ENCODE measurements at regions not wholly inside any gene's neighbourhood (a gene's known extent, or its start where the extent isn't known, plus 50 kb on each side); places are given as distances from the start of the nearest gene placed in this dataset.
A peak's percentile ranks its signal among the peaks of the same experiment; 100 is the strongest.

DNA sequence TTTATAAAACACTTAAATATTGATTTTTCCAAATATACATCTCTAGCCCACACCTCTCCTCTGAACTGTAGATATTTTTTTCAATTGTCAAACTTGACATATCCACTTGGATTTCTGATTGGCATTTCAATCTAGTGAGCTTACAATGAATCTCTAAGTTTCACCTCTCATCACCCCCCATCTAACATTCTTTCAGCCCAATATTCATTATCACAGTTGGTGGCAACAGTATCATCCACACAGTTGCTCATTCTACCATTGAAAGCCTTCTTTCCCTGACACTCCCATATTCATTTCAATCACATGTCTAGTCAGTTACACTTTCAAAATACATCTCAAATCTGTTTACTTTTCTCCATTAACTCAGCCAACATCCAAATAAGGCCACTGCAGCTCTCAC, 385.2 kb downstream of the PCDH20 start:
- no peak for DNase-seq (ENCODE audit: low spot score)

- DNase-seq (ENCODE audit: low spot score): no peak
Measured at GRCh38 chr13:61029064-61029463, 386.6 kb downstream of the PCDH20 start.

DNA sequence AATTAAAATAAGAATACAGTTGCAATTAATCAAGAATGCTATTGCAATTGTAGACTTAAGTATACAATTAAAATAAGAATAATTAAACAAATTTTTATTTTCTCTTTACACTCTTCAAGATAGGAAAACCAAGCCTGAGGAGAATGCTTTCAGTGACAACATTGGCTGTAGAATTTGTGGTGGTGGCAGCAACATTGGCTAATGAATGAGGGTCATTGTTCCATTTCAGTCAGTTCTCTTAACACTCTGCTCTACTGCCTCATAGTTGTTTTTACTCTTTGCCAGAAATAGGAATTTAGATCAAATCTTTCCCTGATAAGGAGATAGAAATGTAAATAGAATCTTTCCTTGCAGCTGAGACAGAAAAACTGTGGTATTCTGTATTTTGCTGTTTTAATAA, 391.6 kb downstream of the PCDH20 start:
- peak; percentile 74 for DNase-seq (ENCODE audit: low spot score)

- no peak for DNase-seq (ENCODE audit: low spot score)
Measured at GRCh38 chr13:61021838-61022237, 393.8 kb downstream of the PCDH20 start.

GRCh38 chr13:61013796-61014195, 401.9 kb downstream of the PCDH20 start:
- no peak for DNase-seq (ENCODE audit: low spot score)

- no peak for DNase-seq (ENCODE audit: low spot score)
Measured at GRCh38 chr13:61010358-61010757, 405.3 kb downstream of the PCDH20 start.

DNA sequence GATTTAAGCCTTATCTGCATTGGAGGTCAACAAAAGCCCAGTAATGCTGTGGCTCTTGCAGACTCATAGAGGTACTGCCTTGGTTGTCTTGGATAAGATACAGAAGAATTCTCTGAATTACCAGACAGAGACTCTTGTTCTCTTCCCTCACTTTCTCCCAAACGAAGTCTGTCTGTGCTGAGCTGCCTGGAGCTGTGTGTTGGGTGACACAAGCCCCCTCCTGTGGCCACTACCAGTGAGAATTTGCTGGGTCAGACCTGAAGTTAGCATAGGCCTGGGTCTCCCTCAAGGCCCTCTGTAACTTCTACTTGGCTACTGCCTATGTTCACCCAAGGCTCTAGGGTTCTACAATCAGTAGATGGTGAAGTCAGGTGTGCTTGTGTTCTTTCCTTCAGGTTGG, 413.0 kb downstream of the PCDH20 start:
- DNase-seq (ENCODE audit: low spot score): no peak

- no peak for DNase-seq (ENCODE audit: low spot score)
Measured at GRCh38 chr13:60990032-60990733, 425.5 kb downstream of the PCDH20 start.

GRCh38 chr13:60986301-60986700, 429.3 kb downstream of the PCDH20 start:
- no peak for DNase-seq (ENCODE audit: low spot score)

GRCh38 chr13:60981407-60981806, 434.2 kb downstream of the PCDH20 start:
- no peak for DNase-seq (ENCODE audit: low spot score)

DNA sequence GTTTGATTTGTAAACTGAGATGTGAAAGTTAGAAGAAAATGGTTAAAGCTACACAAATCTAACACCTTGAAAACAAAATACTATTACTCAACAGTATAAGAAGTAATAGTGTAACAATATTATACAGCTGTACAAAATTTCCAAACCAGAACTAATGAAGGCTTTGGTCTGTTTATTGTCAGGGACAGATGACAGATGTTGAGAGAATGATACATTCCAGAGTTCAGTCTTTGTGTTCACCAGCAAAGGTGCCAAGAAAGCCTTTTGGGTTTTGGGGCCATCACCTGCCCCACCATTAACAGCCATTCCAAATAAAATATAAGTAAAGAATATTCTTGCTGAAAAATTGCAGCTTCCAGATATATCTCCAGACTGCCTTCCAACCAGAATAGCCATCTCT, 439.3 kb downstream of the PCDH20 start:
- DNase-seq (ENCODE audit: low spot score): no peak

GRCh38 chr13:60974296-60974695, 441.4 kb downstream of the PCDH20 start:
- no peak for DNase-seq (ENCODE audit: low spot score)

- DNase-seq (ENCODE audit: low spot score): no peak
Measured at GRCh38 chr13:60973529-60973928, 442.1 kb downstream of the PCDH20 start.

GRCh38 chr13:60970736-60971135, 444.9 kb downstream of the PCDH20 start:
- no peak for DNase-seq (ENCODE audit: low spot score)

- no peak for DNase-seq (ENCODE audit: low spot score)
Measured at GRCh38 chr13:60969656-60970055, 446.0 kb downstream of the PCDH20 start.

DNA sequence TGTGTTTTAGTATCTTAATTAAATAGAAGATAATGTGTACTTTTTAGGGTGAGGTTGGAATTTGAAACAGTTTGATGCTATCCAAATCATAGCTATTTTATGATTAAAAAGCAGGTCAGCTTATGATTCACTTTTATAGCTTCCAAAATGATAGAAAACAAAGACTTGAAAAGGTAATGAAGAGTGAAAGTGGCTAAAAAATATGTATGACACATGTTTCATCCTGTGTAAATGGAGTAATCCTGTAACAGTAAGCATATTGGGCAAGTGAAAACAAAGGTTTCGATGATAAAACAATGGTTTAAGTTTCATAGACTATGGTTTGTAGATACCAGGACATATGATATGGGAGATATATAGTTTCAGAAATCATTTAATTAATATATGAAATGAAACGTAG, 456.2 kb downstream of the PCDH20 start:
- no peak for DNase-seq (ENCODE audit: low spot score)

- no peak for DNase-seq (ENCODE audit: low spot score)
Measured at GRCh38 chr13:60957816-60958215, 457.8 kb downstream of the PCDH20 start.

- DNase-seq (ENCODE audit: low spot score): no peak
Measured at GRCh38 chr13:60945396-60945795, 470.3 kb downstream of the PCDH20 start.

- DNase-seq (ENCODE audit: low spot score): no peak
Measured at GRCh38 chr13:60944863-60945262, 470.8 kb downstream of the PCDH20 start.

GRCh38 chr13:60944016-60944415, 471.6 kb downstream of the PCDH20 start:
- no peak for DNase-seq (ENCODE audit: low spot score)

GRCh38 chr13:60936281-60936680, 479.4 kb downstream of the PCDH20 start:
- DNase-seq (ENCODE audit: low spot score): no peak

DNA sequence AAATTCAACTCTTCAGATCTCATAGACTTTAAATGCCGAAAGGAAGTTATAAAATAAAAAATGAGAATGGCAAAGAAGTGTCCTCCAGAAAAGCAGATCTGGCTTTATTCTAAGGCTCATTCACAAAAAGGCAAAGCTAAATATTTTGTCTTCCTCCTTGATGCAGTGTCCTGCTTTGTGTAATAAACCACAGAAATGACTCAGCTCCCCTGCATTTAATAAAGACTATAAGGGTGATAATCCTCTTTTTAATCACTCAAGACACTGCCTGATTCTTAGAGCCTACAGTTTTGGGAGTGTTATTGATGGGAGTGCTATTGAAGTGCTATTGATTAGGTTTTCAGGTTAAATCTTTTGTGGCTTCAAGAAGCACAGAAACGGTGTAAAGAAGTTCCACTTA, 482.0 kb downstream of the PCDH20 start:
- DNase-seq (ENCODE audit: low spot score): no peak

- no peak for DNase-seq (ENCODE audit: low spot score)
Measured at GRCh38 chr13:60931858-60932546, 483.6 kb downstream of the PCDH20 start.

- DNase-seq (ENCODE audit: low spot score): no peak
Measured at GRCh38 chr13:60925686-60926085, 490.0 kb downstream of the PCDH20 start.
